ENCODE measurements at regions not wholly inside any gene's neighbourhood (a gene's known extent, or its start where the extent isn't known, plus 50 kb on each side); places are given as distances from the start of the nearest gene placed in this dataset.
"Not testable (repeated sequence)": the region's sequence is repeated elsewhere in the genome, so short reads cannot be mapped to it uniquely, and the experiment has no call there.

- DNase-seq (ENCODE audit: low spot score): peak; percentile 58
Observed at GRCh38 chr3:18237251-18238005, 187.7 kb downstream of the SATB1 start.

GRCh38 chr3:18236726-18237125 lies 188.4 kb downstream of the SATB1 start:
- DNase-seq (ENCODE audit: low spot score): no peak

DNA sequence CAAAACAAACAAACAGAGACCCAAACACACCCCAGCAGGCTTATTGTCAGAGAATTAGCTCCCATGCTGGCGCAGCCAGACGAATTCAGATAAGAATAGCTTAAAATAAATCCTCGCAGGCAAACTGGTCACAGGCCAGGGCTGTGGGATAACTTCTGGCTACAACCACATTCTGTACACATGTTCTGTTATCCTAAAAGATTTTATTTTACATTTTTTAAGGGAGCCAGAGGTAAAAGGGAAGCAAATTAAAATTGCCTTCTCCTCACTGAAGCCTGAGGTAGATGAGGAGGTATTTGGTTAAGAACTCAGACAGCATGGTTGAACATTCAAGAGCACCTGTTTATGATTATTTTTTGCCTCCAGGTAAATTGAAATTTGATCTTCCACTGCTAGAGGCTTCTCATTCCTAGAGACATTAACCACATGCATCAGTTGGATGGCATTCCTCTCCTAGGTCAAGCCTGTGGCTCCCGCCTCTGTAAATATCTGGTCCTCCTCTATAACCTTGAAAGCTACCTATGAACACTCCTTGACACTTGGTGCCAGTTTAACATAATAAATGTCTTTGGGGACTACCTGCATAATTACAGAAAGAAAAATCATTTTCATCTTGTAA lies 190.3 kb downstream of the SATB1 start:
- DNase-seq (ENCODE audit: low spot score): no peak

DNA sequence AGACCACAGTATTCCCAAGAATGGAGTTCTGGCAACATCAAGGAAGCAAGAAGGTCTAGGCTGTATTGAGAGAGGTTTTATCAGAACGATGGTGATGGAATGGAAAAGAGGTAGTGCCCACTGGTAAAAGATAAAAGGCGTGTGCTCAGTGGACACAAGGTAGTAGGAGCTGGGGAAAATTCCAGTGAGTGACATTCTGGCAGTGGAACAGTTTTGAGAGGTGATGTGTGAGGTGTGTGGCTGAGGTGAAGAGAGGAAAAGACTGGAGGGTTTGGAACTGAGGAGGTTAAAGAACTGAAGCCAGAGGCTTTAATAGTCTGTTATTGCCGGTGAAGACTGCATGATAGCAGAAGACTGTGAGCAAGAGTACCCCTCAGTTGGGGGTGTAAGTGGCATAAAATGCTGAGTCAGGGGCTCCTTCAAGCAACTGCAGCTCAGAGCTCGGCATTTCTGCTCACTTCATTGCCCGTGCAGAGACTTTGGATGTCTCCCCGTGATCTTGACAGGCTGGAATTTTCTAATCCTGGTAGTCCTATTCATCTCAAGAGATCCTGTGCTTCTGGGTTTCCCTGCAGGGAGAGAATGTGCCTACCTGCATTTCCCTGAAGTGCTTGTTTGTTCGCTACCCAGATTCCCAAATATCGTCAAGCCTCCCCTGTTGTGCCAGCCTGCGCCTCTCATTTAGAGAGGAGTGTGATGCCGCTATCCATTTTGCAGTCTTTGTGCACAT lies 191.0 kb downstream of the SATB1 start:
- no peak for DNase-seq (ENCODE audit: low spot score)

DNA sequence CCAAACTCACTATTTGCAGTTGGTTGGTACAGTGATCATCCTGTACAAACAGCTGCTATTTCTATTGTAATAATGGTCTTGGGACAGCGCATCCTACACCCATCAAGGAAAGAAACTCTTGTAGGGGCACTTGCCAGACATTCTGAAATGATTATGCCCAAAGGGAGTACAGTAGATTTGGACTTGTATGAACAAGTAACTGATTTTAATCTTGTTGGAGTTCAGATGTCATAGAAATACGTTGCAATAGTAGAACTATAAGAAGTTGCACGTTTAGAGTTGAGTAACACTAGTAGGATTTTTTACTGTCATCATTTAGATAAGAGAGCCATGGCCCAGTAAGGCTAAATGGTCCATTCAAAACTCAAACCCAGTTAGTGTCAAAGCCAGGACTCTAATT lies 192.8 kb downstream of the SATB1 start:
- DNase-seq (ENCODE audit: low spot score): no peak

- no peak for DNase-seq (ENCODE audit: low spot score)
Observed at GRCh38 chr3:18228060-18228459, 197.1 kb downstream of the SATB1 start.

DNA sequence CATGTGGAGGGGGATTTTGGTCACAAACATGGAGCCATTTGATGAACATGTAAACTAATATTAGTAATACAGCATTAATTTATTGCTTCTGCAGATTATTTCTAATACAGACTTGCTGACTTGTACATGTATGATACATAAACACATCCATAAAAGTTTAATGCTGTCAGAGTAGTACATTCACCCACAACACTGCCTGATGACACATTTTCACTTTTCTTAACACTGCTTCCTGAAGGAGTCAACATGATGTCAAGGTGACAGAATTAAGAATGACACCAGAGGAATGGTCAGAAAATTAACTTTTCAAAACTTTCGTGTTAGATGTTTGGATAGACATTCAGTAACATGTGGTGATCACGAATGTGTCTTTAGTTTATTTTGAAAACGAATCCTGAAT lies 199.4 kb downstream of the SATB1 start:
- DNase-seq (ENCODE audit: low spot score): no peak

DNA sequence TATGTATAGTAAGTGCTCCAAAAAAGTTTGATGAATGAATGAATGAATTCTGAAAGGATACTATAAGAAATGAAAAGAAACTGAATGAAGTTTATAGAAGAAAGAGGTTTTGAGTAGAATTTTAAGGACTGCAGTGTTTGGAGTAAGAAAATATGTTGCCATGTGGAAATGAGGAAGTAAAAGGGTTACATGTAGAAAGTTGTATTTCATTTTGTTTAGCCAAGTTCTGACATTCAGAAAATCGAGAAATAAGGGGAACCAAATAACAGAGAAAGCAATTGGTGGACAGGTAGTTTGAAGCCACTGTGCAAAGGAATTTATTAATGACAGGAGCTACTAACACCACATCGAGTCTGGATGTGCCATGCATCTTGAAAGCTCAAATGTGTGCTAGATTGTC lies 200.7 kb downstream of the SATB1 start:
- no peak for DNase-seq (ENCODE audit: low spot score)

DNA sequence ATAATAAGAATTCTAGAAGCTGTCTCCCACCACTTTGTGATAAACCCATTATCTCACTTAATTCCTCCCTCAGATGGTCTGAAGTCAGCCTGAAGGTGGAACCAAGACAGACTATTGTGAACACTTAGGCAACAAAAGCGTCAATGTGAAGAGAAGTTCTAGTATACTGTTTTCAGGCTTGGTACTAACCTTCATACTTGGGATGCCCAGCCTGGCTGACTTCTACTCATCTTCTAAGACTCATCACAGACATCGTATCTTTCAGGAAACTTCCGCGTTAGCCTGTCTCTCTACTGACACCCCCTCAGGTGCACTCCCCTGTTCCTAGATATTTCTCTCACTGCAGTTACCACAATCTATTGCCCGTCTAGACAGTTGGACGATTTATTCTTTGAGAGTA lies 201.2 kb downstream of the SATB1 start:
- DNase-seq (ENCODE audit: low spot score): no peak

GRCh38 chr3:18223571-18223970 lies 201.6 kb downstream of the SATB1 start:
- no peak for DNase-seq (ENCODE audit: low spot score)

- DNase-seq (ENCODE audit: low spot score): no peak
Observed at GRCh38 chr3:18222686-18223085, 202.5 kb downstream of the SATB1 start.

DNA sequence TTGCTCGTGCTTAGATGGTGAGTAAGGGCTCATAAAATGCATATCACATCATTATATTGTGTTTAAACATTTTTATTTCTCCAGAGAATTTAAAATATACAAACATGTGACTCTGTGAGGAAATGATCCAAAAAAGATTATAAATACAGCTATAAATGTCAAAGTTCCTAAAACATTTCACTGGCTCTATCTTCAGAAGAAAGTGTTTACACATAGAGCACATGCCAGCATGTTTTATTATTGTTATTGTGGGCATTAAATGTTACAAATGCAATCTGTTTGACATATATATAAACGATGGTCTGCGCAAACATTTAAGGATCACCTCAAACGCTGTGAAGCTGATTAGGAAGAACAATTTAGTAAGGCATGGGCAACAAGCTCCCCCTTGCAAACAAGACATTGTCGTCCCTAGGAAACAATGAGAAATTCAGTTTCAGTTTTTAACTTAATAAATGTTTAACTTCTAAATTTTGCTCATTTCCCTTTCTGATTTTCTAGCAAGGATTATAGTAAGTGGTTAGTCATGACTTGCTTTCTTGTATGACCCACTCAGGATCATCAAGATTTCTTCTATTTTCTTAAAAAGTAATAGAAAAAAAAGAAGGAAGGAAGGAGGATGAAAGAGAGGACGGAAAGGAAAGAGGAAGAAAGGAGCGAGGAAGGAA lies 207.5 kb downstream of the SATB1 start:
- no peak for DNase-seq (ENCODE audit: low spot score)

DNA sequence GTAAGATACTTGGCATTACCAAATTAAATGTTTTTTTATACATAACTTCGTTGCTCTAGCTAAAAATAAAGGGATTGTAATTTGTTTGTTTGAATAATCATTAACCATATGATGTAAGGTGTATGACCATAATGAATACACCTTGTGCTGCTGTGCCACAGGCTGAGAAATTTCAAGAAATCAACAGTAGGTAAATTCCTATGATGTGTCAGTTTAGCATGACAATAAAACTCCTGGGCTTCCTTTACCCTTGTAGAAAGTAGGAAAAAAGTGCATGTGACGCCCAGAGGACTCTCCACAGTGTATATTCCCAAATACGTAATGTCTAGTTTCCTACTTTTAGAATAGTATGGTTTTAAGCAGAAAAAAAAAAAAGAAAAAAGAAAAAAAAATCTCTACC lies 208.1 kb downstream of the SATB1 start:
- DNase-seq (ENCODE audit: low spot score): no peak

- DNase-seq (ENCODE audit: low spot score): no peak
Observed at GRCh38 chr3:18215639-18216038, 209.5 kb downstream of the SATB1 start.

DNA sequence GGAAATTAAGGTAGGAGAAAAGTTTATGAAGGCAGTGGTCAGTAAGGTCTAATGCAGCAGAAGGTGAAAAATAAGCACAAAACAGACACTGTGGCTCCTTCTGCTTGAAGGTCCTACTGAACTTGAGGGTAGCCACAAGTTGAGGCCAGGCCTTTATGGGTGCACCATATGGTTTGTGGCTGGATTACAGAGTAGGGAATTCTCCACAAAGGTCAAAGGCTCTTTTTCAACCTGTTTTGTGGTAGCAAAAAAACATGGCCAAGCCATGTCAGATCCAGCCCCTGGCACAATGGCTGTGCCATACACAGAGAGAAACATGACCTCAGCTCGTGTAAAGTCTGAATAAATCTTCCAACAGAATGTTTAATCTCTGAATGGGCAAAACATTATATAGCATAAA lies 214.0 kb downstream of the SATB1 start:
- DNase-seq (ENCODE audit: low spot score): no peak

DNA sequence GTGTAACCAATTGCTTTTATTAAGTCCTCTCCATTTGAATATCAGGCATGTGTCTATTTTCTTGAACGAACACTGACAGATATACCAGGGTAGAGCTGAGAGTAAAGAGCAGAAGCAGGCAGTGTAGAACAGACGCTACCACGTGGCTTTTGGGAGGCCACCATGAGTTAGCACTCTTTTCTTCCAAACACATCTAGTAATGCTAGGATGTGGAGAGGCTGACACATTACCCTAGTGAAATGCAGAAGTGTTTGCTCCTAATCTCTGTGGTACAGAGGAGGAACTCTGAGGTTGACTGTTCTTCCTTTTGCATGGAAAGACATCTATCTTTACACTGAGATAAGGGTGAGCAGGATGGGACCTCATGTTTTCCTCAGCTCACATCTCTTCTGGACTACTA lies 216.3 kb downstream of the SATB1 start:
- no peak for DNase-seq (ENCODE audit: low spot score)

DNA sequence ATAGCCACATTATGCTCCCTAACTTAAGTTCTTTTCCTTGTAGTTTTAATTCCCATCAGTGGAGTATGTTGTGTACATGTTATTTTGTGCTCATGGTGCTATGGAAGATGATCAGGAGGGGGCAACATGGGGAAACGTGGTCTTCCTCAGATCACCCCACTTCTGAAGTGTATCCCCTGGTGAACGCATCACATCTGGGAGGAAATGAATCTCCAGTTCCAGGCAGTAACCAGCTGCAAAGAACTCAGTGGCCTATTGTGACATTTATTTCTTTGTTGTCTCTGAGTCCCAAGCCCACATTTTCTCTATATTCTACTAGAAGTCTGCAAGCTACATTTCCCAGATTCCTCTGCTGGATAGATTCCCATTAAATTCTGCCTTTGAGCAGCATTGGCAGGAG lies 217.0 kb downstream of the SATB1 start:
- DNase-seq (ENCODE audit: low spot score): no peak

DNA sequence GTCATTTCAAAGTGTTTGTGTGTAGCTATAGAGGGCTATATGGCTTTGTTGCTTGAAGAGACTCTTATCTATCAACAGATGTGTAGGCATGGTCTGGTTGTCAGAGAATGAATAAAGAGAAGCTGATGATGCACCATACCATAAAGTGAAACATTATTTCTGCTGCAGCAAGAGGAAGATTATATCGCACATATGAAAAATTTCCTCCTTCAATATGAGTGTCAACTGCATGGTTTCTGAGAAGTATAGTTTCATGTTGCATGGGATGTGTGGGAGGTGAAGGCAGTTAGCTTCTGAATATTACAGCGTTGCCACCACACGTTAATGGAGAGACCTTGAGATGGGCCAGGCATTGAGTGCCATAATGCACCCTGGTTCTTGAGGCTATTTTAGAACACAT lies 217.9 kb downstream of the SATB1 start:
- no peak for DNase-seq (ENCODE audit: low spot score)

- not testable (repeated sequence) for DNase-seq (ENCODE audit: low spot score)
Observed at GRCh38 chr3:18205701-18206100, 219.4 kb downstream of the SATB1 start.

DNA sequence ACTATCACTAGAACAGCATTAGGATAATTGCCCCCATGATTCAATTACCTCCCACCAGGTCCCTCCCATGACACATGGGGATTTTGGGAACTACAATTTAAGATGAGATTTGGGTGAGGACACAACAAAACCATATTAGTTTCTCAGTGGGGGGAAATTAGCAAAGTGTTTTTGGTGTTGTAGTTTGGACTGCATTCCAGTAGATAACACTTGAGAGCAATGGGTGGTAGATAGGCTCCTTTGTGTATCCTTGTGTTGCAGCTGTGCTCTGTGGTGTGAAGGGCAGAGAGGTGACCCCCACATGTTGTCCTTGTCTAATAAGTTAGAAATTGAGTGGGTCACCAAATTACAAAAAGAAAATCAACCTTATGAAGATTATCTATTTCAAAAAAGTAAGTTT lies 223.8 kb downstream of the SATB1 start:
- no peak for DNase-seq (ENCODE audit: low spot score)

DNA sequence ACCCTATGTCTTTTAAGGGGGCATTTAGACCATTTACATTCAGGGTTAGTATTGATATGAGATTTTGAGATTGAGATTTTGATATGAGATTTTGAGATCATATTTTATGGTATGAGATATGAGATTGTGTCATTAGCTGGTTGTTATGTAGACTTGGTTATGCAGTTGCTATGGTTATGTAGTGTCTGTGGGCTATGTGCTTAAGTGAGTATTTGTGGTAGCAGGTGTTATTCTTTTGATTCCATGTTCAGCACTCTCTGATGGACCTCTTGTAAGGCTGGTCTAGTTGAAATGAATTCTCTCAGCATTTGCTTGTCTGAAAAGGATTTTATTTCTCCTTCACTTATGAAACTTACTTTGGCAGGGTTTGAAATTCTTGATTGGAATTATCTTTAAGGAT lies 225.4 kb downstream of the SATB1 start:
- no peak for DNase-seq (ENCODE audit: low spot score)

- DNase-seq (ENCODE audit: low spot score): no peak
Observed at GRCh38 chr3:18195836-18196235, 229.3 kb downstream of the SATB1 start.

DNA sequence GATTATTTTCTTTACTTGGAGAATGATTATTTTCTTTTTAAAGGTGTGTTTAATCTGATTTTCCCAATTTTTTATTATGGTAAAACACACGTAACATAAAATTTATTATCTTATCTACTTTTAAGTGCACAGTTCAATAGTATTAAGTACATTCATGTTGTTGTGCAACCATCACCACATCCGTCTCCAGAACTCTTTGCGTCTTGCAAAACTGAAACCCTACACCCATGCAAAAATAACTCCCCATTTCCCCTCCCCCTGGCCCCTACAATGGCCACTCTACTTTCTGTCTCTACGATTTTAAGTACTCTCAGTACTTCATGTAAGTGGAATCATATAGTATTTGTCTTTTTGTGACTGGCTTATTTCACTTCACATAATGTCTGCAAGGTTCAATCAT lies 230.7 kb downstream of the SATB1 start:
- DNase-seq (ENCODE audit: low spot score): no peak
